ENCODE measurements at regions not wholly inside any gene's neighbourhood (a gene's known extent, or its start where the extent isn't known, plus 50 kb on each side); places are given as distances from the start of the nearest gene placed in this dataset.
"Not testable (repeated sequence)": the region's sequence is repeated elsewhere in the genome, so short reads cannot be mapped to it uniquely, and the experiment has no call there.

DNA sequence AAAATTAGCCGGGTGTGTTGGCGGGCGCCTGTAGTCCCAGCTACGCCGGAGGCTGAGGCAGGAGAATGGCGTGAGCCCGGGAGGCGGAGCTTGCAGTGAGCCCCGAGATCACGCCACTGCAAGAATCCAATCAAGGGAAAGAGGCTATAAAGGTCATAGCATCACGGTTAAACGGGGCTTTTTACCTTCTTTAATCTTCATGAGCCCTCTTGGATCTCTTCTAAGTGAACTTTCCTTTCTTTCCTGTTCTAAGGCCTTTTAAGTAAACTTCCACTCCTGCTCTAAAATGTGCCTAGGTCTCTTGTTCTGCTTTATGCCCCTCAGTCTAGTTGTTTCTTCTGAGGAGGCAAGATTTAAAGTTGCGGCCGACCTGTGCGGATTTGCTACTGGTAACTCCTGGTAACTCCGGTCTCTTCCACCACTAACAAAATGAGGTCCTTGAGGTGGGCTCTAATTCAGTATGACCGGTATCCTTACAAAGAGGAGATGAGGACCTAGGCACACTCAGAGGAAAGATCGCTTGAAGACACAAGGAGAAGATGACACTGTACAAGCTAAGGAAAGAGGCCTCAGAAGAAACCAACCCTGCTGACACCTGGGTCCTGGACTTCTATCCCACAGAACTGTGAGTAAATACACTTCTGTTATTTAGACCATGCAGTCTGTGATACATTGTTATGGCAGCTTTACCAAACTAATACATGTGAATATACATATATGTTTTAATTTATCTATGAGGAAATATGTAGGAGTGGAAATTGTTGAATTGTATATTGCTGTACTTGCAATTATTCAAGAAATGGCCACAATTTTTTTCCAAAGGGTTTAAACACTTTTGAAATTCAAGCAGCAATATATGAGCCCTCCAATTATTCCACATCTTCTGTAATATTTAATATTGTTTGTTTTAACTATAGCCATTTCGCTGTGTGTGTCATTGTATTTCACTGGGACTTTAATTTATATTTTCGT is 331.5 kb upstream of the CNTNAP2 start:
- no peak for FAIRE-seq

DNA sequence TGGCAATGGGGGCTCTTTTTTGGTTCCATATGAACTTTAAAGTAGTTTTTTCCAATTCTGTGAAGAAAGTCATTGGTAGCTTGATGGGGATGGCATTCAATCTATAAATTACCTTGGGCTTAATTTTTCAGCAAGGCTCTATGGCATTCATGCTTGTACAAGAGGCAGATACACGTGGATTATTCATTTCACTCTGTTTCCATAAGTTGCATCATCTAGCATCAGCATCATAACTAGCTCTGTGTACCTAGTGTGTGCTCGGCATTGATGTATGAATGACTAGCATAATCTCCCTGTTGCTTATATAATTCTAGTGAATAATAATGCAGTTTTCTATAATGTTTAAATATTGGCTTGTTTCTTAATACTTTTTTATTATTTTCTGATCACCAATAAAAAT is 335.2 kb upstream of the CNTNAP2 start:
- not testable (repeated sequence) for FAIRE-seq

- no peak for FAIRE-seq
Observed at GRCh38 chr7:145779140-145779539, 337.5 kb upstream of the CNTNAP2 start.

- peak; percentile 77 for FAIRE-seq
Observed at GRCh38 chr7:145774777-145775176, 341.8 kb upstream of the CNTNAP2 start.

DNA sequence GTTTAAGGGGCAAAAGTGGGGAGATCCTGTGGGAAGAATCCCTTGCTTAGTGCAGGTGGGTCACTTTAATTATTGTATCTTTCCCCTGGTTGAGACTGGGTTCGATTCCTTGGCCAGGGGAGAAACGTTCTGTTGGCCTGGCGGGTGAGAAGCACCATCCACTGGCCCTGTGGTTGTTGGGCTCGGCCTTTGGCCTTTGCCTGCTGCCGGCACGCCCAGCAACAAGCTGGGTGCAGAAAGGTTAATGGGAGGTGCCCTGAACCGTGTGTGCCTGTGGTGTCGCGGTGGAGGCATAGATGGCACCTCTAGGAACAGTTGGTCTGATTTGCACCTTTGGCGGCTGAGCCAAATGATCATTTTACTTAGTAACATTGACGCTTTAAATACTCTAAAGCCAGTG is 363.6 kb upstream of the CNTNAP2 start:
- no peak for FAIRE-seq

DNA sequence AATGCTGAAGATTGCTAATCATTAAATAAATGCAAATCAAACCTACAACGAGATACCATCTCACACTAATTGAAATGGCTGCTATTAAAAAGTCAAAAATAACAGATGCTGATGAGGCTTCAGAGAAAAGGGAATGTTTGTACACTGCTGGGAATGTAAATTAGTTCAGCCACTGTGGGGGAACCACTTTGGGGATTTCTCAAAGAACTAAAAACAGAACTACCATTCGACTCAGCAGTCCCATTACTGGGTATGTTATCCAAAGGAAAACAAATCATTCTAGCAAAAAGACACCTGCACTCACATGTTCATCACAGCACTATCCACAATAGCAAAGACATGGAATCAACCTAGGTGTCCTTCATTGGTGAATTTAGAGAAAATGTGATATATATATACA is 379.0 kb upstream of the CNTNAP2 start:
- FAIRE-seq: no peak

- FAIRE-seq: no peak
Observed at GRCh38 chr7:145735061-145735460, 381.5 kb upstream of the CNTNAP2 start.

- FAIRE-seq: no peak
Observed at GRCh38 chr7:145732521-145732920, 384.1 kb upstream of the CNTNAP2 start.

DNA sequence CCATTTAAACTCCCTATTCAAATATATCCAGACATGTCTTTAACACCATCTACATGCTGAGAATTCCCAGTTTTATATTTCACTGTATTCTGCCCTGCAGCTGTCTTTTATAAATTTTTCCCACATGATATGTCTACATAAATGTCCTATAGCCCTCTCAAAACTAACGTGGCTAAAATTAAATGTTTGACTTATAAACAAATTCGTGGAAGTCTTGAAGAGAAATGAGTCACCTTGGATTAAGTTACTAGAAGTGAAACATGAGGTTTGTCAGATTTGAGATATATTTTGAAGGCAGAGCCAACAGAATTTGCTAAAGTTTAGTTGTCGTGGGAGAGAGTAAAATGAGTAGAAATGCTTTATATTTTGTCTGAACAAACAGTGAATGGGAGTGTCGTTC is 386.9 kb upstream of the CNTNAP2 start:
- FAIRE-seq: no peak

GRCh38 chr7:145718129-145718528 is 398.5 kb upstream of the CNTNAP2 start:
- FAIRE-seq: no peak

- FAIRE-seq: no peak
Observed at GRCh38 chr7:145700488-145700887, 416.1 kb upstream of the CNTNAP2 start.

DNA sequence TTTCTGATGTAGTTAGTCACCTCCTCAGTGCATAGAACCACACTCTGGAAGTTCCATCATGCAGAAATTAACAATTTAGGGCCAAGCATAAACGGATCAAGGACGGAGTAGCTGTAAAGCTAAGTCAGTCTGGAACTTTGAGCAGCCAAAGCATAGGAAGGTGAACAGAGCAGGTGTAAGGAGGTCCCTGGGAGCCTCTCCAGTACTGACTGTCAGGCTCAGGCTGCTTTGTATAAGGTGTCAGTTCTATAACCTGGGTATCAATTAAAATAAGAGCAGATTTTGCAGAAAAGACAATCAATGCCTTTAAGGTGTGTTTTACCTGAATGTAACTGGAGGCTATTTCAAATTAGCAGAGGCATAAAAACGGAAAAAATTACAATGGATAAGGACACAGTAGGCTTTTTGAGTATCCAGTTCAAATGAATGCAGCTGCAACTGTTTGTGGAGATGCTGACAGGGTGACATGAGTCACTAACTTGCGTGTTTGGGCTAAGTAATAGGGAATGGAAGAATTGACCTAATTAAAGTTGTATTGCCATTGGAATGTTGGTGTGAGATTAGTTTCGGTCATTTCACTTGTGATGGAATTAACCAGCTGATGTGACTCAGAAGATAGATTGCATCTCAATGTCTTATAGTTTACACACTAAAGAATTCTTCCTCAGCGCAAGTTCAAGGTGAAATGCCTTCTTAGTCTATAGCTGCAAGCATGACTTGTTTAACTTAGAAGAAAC is 417.9 kb upstream of the CNTNAP2 start:
- no peak for FAIRE-seq

GRCh38 chr7:145697412-145698107 is 419.0 kb upstream of the CNTNAP2 start:
- not testable (repeated sequence) for FAIRE-seq

GRCh38 chr7:145696071-145696470 is 420.5 kb upstream of the CNTNAP2 start:
- no peak for FAIRE-seq

DNA sequence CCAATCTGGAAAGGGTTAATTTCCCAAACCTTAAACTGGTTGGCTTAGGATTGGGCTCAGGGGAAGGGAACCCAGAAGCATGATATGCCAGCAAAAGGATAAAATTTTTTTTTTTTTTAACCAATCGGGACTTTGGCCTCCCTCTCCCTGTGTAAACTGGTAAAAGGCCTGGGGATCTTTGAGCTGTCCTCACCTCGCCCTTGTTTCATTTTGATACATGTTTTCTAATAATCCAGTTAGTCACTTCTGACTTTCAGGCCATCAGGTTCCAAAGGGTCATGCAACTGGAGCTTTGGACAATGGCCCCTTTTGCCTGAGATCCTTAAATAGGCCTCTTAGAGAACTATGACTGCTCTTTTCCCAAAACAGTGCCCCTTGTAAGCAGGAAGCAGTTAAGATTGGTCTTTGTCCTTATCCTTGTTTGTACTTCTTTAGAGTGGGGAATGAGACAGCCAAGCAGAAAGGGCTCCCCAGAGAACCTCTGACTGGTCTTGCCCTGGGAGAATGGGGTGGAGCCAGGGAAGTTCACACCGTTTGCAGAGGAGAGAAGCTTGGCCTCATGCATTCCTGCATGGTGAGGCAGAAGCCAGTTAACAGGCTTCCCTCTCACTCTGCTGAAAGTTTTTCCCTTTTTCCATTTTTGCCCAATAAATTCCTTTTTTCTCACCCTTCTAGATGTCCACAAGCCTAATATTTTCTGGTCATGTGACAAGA is 424.2 kb upstream of the CNTNAP2 start:
- FAIRE-seq: no peak

- FAIRE-seq: no peak
Observed at GRCh38 chr7:145691377-145691914, 425.2 kb upstream of the CNTNAP2 start.

GRCh38 chr7:145681646-145682045 is 435.0 kb upstream of the CNTNAP2 start:
- no peak for FAIRE-seq

DNA sequence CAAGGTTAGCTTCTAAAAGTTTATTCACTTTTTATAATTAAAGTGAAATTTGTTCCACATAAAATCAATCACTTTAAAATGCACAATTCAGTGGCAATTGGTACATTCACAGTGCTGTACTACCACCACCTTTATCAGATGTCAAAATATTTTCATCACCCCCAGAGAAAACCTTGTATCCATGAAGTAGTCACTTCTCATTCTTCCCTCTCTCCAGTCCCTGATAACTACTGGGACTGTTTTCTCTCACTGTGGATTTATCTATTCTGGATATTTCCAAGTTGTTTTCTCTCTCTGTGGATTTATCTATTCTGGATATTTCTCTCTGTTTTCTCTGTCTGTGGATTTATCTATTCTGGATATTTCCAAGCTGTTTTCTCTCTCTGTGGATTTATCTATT is 435.4 kb upstream of the CNTNAP2 start:
- no peak for FAIRE-seq

DNA sequence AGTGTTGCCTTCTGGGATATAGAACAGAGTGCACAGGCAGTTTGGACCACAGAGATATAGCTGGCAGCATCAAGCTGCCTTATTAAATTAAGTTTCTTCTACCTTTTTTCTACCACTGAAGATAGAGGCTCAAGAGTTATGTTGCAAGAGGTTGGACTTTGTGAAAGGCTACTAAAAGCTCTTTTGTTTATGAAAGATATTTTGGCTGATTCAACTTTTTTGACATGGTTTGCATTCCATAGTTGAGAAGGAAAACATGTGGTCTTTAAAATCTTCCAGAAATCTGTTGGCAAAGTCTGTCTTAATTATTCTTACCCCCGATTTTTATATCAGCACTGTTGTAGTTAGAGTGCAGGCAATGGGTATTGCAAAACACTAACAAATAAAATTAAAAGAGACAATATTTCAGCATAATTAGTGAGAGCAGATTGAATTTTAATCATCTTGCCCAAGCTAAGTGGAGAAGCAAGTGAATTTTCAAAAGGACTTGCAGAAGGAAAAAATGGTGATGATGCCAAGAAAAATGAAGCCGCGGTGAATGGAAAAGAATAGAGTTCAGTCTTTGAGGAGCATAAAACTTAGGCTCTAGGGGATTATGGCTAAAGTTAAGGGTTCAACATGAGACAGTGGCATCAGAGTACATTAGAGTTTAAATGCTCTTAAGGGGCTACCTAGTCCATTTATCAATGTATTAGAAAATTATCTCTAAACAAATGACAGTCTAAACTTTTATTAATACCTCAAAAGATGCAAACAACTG is 450.9 kb upstream of the CNTNAP2 start:
- no peak for FAIRE-seq

DNA sequence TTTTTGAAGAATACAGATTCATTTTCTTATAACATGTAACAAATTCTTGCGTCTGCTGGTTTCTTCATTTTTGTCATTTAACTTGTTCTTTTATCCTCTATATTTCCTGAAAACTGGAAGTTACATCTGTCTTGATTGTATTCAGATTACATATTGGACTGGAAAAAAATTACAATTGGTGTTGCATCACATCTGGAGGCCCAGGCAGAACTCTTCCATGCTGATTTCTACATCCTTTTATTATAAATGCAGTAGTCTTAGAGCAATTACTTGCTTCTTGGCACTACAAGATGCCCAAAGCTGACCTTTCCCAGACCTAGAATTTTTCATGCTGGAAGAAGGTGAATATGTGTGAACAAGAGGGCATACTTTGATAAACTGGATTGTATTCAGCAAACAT is 460.9 kb upstream of the CNTNAP2 start:
- no peak for FAIRE-seq

GRCh38 chr7:145645135-145645515 is 471.5 kb upstream of the CNTNAP2 start:
- FAIRE-seq: no peak

Measured in A204.1 (cell line).